ENCODE measurements at regions not wholly inside any gene's neighbourhood (a gene's known extent, or its start where the extent isn't known, plus 50 kb on each side); places are given as distances from the start of the nearest gene placed in this dataset.

GRCh38 chr10:112006407-112006806 is 177.2 kb downstream of the GPAM start:
- ChIA-PET POLR2A (ENCODE audit: partially characterized antibody) (no interaction called here), CTCF (ENCODE audit: partially characterized antibody) (interaction anchor here (0.7 to 1.4 kb wide), 5 partner anchors 15 to 268 kb away, joined by 3 to 5 read pairs (median 3); no protein-coding TSS in a partner anchor)
- Histone ChIP-seq H3K36me3 (ENCODE audit: control insufficient read depth in 2 of 4, insufficient read depth in 4 of 4, low read length in 3 of 4) (no peaks in the 10 kb centered on the region), H2BK12ac (ENCODE audit: low read depth, low read length) (no peak overlapping the region), H3K79me2 (ENCODE audit: control insufficient read depth in 1 of 2, insufficient read depth in 2 of 2, low read length in 2 of 2) (no peaks in the 10 kb centered on the region), H2AK5ac (ENCODE audit: low read depth, low read length) (no peak overlapping the region), H3K14ac (ENCODE audit: insufficient read length) (no peak overlapping the region), H3K27me3 (replicated peaks in 1 of 4; ENCODE audit: control insufficient read depth in 3 of 4, extremely low read depth in 1 of 4, insufficient read depth in 3 of 4, low read length in 3 of 4) (no peaks in the 10 kb centered on the region; a peak in 1 of 7 replicates), H3K9ac (replicated peaks in 1 of 4; ENCODE audit: extremely low read depth in 1 of 4, low read depth in 3 of 4, low read length in 3 of 4) (no peak overlapping the region), H2BK120ac (replicated peaks; ENCODE audit: low read depth, low read length) (no peak overlapping the region), H3K23ac (ENCODE audit: insufficient read length) (no peak overlapping the region), H3K4me1 (replicated peaks in 1 of 4; ENCODE audit: control insufficient read depth in 3 of 4, insufficient read depth in 4 of 4, low read length in 3 of 4) (no peaks in the 10 kb centered on the region; a peak in 1 of 7 replicates), H3K56ac (replicated peaks; ENCODE audit: insufficient read length, low read depth, low read length) (no peak overlapping the region), H2AFZ (ENCODE audit: low read length) (no peak overlapping the region), H3K4ac (replicated peaks; ENCODE audit: insufficient read length, low read depth, low read length) (no peak overlapping the region), H3K4me3 (ENCODE audit: extremely low read depth in 1 of 4, insufficient read depth in 2 of 4, low read depth in 3 of 4, low read length in 4 of 4) (no peak overlapping the region), H2BK5ac (ENCODE audit: low read depth, low read length) (no peak overlapping the region), H2BK20ac (ENCODE audit: low read length) (no peak overlapping the region), H3K23me2 (ENCODE audit: low read depth, low read length) (no peaks in the 10 kb centered on the region), H4K8ac (ENCODE audit: extremely low read depth, insufficient read depth, low read length) (no peak overlapping the region), H3K79me1 (ENCODE audit: low read depth, low read length) (no peaks in the 10 kb centered on the region), H2BK15ac (ENCODE audit: low read length) (no peak overlapping the region), H3K27ac (ENCODE audit: low read depth, low read length) (no peak overlapping the region), H3K4me2 (ENCODE audit: insufficient read depth in 1 of 2, low read depth in 2 of 2, low read length in 2 of 2) (no peak overlapping the region), H4K91ac (replicated peaks; ENCODE audit: insufficient read length, low read length) (no peak overlapping the region), H3K9me3 (ENCODE audit: insufficient read depth in 2 of 2, low read depth in 1 of 2, low read length in 1 of 2) (no peaks in the 10 kb centered on the region), H4K5ac (ENCODE audit: insufficient read length, low read depth, low read length) (no peak overlapping the region), H4K20me1 (replicated peaks in 1 of 2; ENCODE audit: control insufficient read depth in 1 of 2, insufficient read depth in 2 of 2, low read length in 2 of 2) (no peaks in the 10 kb centered on the region), H3K18ac (ENCODE audit: extremely low read depth, low read length) (no peak overlapping the region)
- no peak for FAIRE-seq
- TF ChIP-seq JUN (IDR thresholded peaks at IDR 0.05; ENCODE audit: low read depth, low read length): no peak
- TF ChIP-seq KDM1A (IDR thresholded peaks at IDR 0.05; ENCODE audit: borderline replicate concordance, low read length): no peak
- no peak for TF ChIP-seq MAX (IDR thresholded peaks at IDR 0.05)
- TF ChIP-seq RFX5 (IDR thresholded peaks at IDR 0.05; ENCODE audit: borderline replicate concordance, low read depth, low read length): no peak
- TF ChIP-seq POU5F1 (IDR thresholded peaks at IDR 0.05; ENCODE audit: low read depth, low read length): no peak
- no peak for TF ChIP-seq SUZ12 (IDR thresholded peaks at IDR 0.05; ENCODE audit: low read length)
- no peak for TF ChIP-seq RXRA (IDR thresholded peaks at IDR 0.05; ENCODE audit: insufficient read depth, low read depth, low read length)
- no peak for TF ChIP-seq SIX5 (IDR thresholded peaks at IDR 0.05; ENCODE audit: low read depth, low read length)
- TF ChIP-seq E2F6 (IDR thresholded peaks at IDR 0.05): no peak
- DNase-seq (ENCODE audit: low read depth in 1 of 2, low spot score in 2 of 2): no peak
- WGBS, 2 experiments (ENCODE audit: extremely low coverage in 1 of 2, insufficient coverage in 1 of 2, insufficient read length in 1 of 2, insufficient replicate concordance in 2 of 2, low coverage in 1 of 2, low lambda C conversion rate in 2 of 2, missing lambda C conversion rate in 1 of 2): 100% methylated on average over 2 of the region's 2 CpGs; no CpG with 5 or more reads in 1 of the 2 experiments

Data from H1 (cell line).